NCI-H1930 (cell line): ENCODE measurements at regions not wholly inside any gene's neighbourhood (a gene's known extent, or its start where the extent isn't known, plus 50 kb on each side); places are given as distances from the start of the nearest gene placed in this dataset.

Experiments
- DNase-seq, 2 experiments: peaks; one replicate each; lab custom pipeline; 2025; lab: John Stamatoyannopoulos, UW

GRCh38 chr16:65667011-65667578 lies 545.2 kb upstream of the CDH11 start:
- no peak for DNase-seq

GRCh38 chr16:65666132-65666941 lies 544.5 kb upstream of the CDH11 start:
- no peak for DNase-seq

- no peak for DNase-seq
Observed at GRCh38 chr16:65665586-65665985, 543.7 kb upstream of the CDH11 start.

- no peak for DNase-seq
Observed at GRCh38 chr16:65663774-65664173, 541.9 kb upstream of the CDH11 start.

GRCh38 chr16:65662256-65662655 lies 540.4 kb upstream of the CDH11 start:
- no peak for DNase-seq

GRCh38 chr16:65661558-65661957 lies 539.7 kb upstream of the CDH11 start:
- DNase-seq = no peak

GRCh38 chr16:65660390-65660789 lies 538.5 kb upstream of the CDH11 start:
- no peak for DNase-seq

GRCh38 chr16:65659758-65660157 lies 537.9 kb upstream of the CDH11 start:
- no peak for DNase-seq

GRCh38 chr16:65658787-65659220 lies 536.9 kb upstream of the CDH11 start:
- DNase-seq = no peak

- no peak for DNase-seq
Observed at GRCh38 chr16:65658349-65658748, 536.5 kb upstream of the CDH11 start.

- no peak for DNase-seq
Observed at GRCh38 chr16:65657556-65657955, 535.7 kb upstream of the CDH11 start.

- DNase-seq = no peak
Observed at GRCh38 chr16:65657071-65657494, 535.2 kb upstream of the CDH11 start.

GRCh38 chr16:65655802-65656201 lies 533.9 kb upstream of the CDH11 start:
- DNase-seq = no peak

GRCh38 chr16:65648101-65648500 lies 526.2 kb upstream of the CDH11 start:
- DNase-seq = no peak

GRCh38 chr16:65644821-65645220 lies 523.0 kb upstream of the CDH11 start:
- no peak for DNase-seq

- DNase-seq = no peak
Observed at GRCh38 chr16:65641762-65642289, 520.0 kb upstream of the CDH11 start.

GRCh38 chr16:65641049-65641761 lies 519.3 kb upstream of the CDH11 start:
- DNase-seq = no peak

- no peak for DNase-seq
Observed at GRCh38 chr16:65634833-65635232, 513.0 kb upstream of the CDH11 start.

GRCh38 chr16:65634291-65634690 lies 512.4 kb upstream of the CDH11 start:
- no peak for DNase-seq

- no peak for DNase-seq
Observed at GRCh38 chr16:65624666-65625065, 502.8 kb upstream of the CDH11 start.

GRCh38 chr16:65624229-65624628 lies 502.4 kb upstream of the CDH11 start:
- no peak for DNase-seq

- DNase-seq = no peak
Observed at GRCh38 chr16:65622871-65623270, 501.0 kb upstream of the CDH11 start.

- DNase-seq = no peak
Observed at GRCh38 chr16:65622151-65622550, 500.3 kb upstream of the CDH11 start.
